Endodermal cell (in vitro differentiated cells): ENCODE measurements at regions not wholly inside any gene's neighbourhood (a gene's known extent, or its start where the extent isn't known, plus 50 kb on each side); places are given as distances from the start of the nearest gene placed in this dataset.

Source experiments
- DNase-seq: peaks from one replicate; pipeline ENCODE4 v3.0.0-alpha.2; 2017
- H3K27ac ChIP-seq: 2 replicates; pipeline ENCODE4 v1.5.1; 2013; ENCODE audit warnings: mild to moderate bottlenecking, low read depth, low read length, moderate library complexity
- H3K27me3 ChIP-seq: 2 replicates; pipeline ENCODE4 v1.6.1; 2013; ENCODE audit warnings: mild to moderate bottlenecking, low read length, moderate library complexity; ENCODE audit not compliant: insufficient read depth, control insufficient read depth, poor library complexity, severe bottlenecking
- H3K36me3 ChIP-seq: 2 replicates; pipeline ENCODE4 v1.7.0; 2013; ENCODE audit warnings: mild to moderate bottlenecking, low read length, moderate library complexity; ENCODE audit not compliant: control insufficient read depth, insufficient read depth
- H3K4me1 ChIP-seq: one replicate; pipeline ENCODE4 v1.7.0; 2013; ENCODE audit warnings: low read length; ENCODE audit not compliant: control insufficient read depth, insufficient read depth
- H3K4me3 ChIP-seq: 2 replicates; pipeline ENCODE4 v1.5.1; 2013; ENCODE audit warnings: mild to moderate bottlenecking, low read length, moderate library complexity
- H3K9ac ChIP-seq: 2 replicates; pipeline ENCODE4 v1.6.1; 2013; ENCODE audit warnings: mild to moderate bottlenecking, low read length, moderate library complexity; ENCODE audit not compliant: poor library complexity, severe bottlenecking; ENCODE audit errors: extremely low read depth
- H3K9me3 ChIP-seq: 2 replicates; pipeline ENCODE4 v1.6.1; 2013; ENCODE audit warnings: mild to moderate bottlenecking, low read length, moderate library complexity; ENCODE audit not compliant: control insufficient read depth
- H3K27ac Mint-ChIP-seq: 2 replicates; pipeline ENCODE4 v1.8.0; 2020; ENCODE audit warnings: mixed read lengths
- H3K27me3 Mint-ChIP-seq: 2 replicates; pipeline ENCODE4 v1.8.0; 2021; ENCODE audit warnings: mild to moderate bottlenecking, mixed read lengths; ENCODE audit not compliant: insufficient read depth
- H3K36me3 Mint-ChIP-seq: 2 replicates; pipeline ENCODE4 v1.8.0; 2020; ENCODE audit warnings: low read depth, mixed read lengths
- H3K4me1 Mint-ChIP-seq: 2 replicates; pipeline ENCODE4 v1.8.0; 2020; ENCODE audit warnings: mixed read lengths
- H3K4me3 Mint-ChIP-seq: 2 replicates; pipeline ENCODE4 v1.8.0; 2020; ENCODE audit warnings: mild to moderate bottlenecking, moderate library complexity, mixed read lengths
- H3K9me3 Mint-ChIP-seq: 2 replicates; pipeline ENCODE4 v1.8.0; 2020; ENCODE audit warnings: mild to moderate bottlenecking, mixed read lengths
- CTCF ChIP-seq: fragments of 200-600 bp; sonication (generic); conservative IDR thresholded peaks from 2 replicates; pipeline ENCODE4 v1.5.0; 2021; ENCODE audit warnings: antibody characterized with exemption, mild to moderate bottlenecking
- WGBS, 2 experiments: methylation state at CpG; one replicate each; pipeline versions ENCODE4 v1.1.5 to v1.1.7; 2013; ENCODE audit warnings: missing lambda C conversion rate in 2 of 2, mixed read lengths in 1 of 2; ENCODE audit not compliant: insufficient coverage in 1 of 2, insufficient read length in 1 of 2; 5-methylcytosine and 5-hydroxymethylcytosine counted together

GRCh38 chr18:59083136-59083818 lies 56.4 kb upstream of the SEC11C start:
- Mint-ChIP-seq H3K9me3 (no peaks in the 10 kb centered on the region), H3K4me1 (no peaks in the 10 kb centered on the region), H3K27ac (no peak overlapping the region), H3K36me3 (no peaks in the 10 kb centered on the region), H3K27me3 (peaks cover 27% of the 10 kb centered on the region), H3K4me3 (no peak overlapping the region)
- H3K9ac ChIP-seq, result no peak overlapping the region
- H3K4me3 ChIP-seq, result no peak overlapping the region
- H3K36me3 ChIP-seq, result no peaks in the 10 kb centered on the region
- no peaks in the 10 kb centered on the region for H3K4me1 ChIP-seq
- 71 to 73% methylated on average over 8 to 10 of the region's 10 CpGs for WGBS, 2 experiments
- H3K27ac ChIP-seq, result no peak overlapping the region
- peaks cover 27% of the 10 kb centered on the region for H3K27me3 ChIP-seq
- DNase-seq, result peak; percentile 21
- H3K9me3 ChIP-seq, result no peaks in the 10 kb centered on the region
- TF ChIP-seq CTCF, result no peak

DNA sequence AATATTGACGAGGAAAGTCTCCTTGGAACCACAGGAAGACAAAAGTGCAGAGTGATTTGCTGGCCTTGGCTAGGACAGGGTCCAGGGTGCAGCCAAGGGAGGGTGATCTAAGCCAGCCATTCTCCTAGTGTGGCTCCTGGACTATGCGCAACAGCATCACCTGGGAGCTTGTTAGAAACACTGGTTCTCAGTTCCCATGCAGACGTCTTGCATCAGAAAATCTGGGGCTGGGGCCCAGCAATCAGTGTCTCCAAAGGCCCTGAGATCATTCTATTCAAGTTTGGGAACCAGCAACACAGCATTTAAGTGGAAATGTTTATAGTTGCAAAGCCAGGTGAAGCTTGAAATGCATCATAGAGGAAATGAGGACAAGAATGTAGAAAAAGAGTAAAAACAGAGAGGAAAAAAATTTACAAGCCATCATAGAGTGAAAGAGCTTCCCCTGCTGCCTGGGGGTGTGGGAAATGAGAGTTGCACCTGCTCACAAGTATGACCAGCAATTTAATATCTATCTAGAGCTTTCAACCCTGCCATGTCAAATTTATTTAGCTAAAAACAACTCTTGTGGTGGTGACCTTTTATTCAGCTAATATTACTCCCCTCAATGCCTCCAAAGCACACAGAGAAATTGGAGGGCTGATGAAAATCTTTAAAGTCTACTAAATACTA lies 54.4 kb upstream of the SEC11C start:
- no peak for DNase-seq
- TF ChIP-seq CTCF, result no peak
- Histone ChIP-seq H3K4me1 (no peaks in the 10 kb centered on the region), H3K27ac (no peak overlapping the region), H3K36me3 (no peaks in the 10 kb centered on the region), H3K27me3 (peaks cover 27% of the 10 kb centered on the region), H3K4me3 (no peak overlapping the region), H3K9me3 (no peaks in the 10 kb centered on the region), H3K9ac (no peak overlapping the region)
- H3K36me3 Mint-ChIP-seq, result no peaks in the 10 kb centered on the region
- H3K4me1 Mint-ChIP-seq, result no peaks in the 10 kb centered on the region
- WGBS, 2 experiments, result 93 to 98% methylated on average over 3 of the region's 3 CpGs
- no peaks in the 10 kb centered on the region for H3K9me3 Mint-ChIP-seq
- H3K27ac Mint-ChIP-seq, result no peak overlapping the region
- H3K4me3 Mint-ChIP-seq, result no peak overlapping the region
- peaks cover 16% of the 10 kb centered on the region for H3K27me3 Mint-ChIP-seq

DNA sequence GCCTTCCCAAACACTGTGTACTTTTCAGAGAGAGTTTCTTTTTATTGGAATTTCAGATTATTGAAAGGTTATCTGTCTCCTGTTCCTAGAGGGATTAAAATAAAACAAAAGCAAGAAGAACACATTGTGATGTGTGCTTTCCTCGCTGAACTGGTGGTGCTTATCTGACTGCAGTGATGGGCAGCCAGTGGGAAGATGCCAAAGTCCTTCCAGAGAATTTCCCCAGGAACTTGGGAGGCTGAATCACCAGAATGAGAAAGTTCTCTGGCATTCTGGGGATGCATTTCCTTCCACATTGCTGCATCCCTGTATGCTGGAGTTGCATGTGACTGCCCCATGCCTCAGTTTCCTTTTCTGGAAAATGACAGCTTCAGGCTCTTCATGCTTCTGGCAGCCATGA lies 53.9 kb upstream of the SEC11C start:
- no peaks in the 10 kb centered on the region for H3K9me3 ChIP-seq
- no peaks in the 10 kb centered on the region for H3K4me1 ChIP-seq
- DNase-seq, result no peak
- H3K27me3 Mint-ChIP-seq, result peaks cover 14% of the 10 kb centered on the region
- H3K27ac ChIP-seq, result no peak overlapping the region
- H3K4me3 Mint-ChIP-seq, result no peak overlapping the region
- H3K4me3 ChIP-seq, result no peak overlapping the region
- no peaks in the 10 kb centered on the region for H3K36me3 ChIP-seq
- no peak overlapping the region for H3K9ac ChIP-seq
- TF ChIP-seq CTCF, result no peak
- H3K27ac Mint-ChIP-seq, result no peak overlapping the region
- H3K36me3 Mint-ChIP-seq, result no peaks in the 10 kb centered on the region
- H3K27me3 ChIP-seq, result peaks cover 27% of the 10 kb centered on the region
- 76 to 100% methylated on average over 1 of the region's 1 CpG for WGBS, 2 experiments
- no peaks in the 10 kb centered on the region for H3K4me1 Mint-ChIP-seq
- no peaks in the 10 kb centered on the region for H3K9me3 Mint-ChIP-seq
